ENCODE measurements at regions not wholly inside any gene's neighbourhood (a gene's known extent, or its start where the extent isn't known, plus 50 kb on each side); places are given as distances from the start of the nearest gene placed in this dataset.

GRCh38 chr3:44111482-44111881 is 130.2 kb upstream of the TOPAZ1 start:
- Mint-ChIP-seq H3K4me1 (ENCODE audit: low read depth, unreplicated experiment) (no peaks in the 10 kb centered on the region), H3K27ac (ENCODE audit: unreplicated experiment) (no peak overlapping the region)
- intact Hi-C loops (cut with micrococcal nuclease; ENCODE audit: unreplicated experiment) = no loop called here

GRCh38 chr3:44114142-44114541 is 127.5 kb upstream of the TOPAZ1 start:
- H3K27ac Mint-ChIP-seq (ENCODE audit: unreplicated experiment) = no peak overlapping the region
- peaks cover 7% of the 10 kb centered on the region for H3K36me3 Mint-ChIP-seq (ENCODE audit: insufficient read depth, unreplicated experiment)
- DNase-seq = peak; percentile 49
- intact Hi-C loops (cut with micrococcal nuclease; ENCODE audit: unreplicated experiment) = no loop called here
- peaks cover 10% of the 10 kb centered on the region for H3K4me1 Mint-ChIP-seq (ENCODE audit: low read depth, unreplicated experiment)
- TF ChIP-seq CTCF (IDR thresholded peaks at IDR 0.05; ENCODE audit: unreplicated experiment) = no peak
- CTCF ChIA-PET = interaction anchor here (0.7 to 1.2 kb wide), 2 partner anchors 9 to 84 kb away, joined by 4 to 6 read pairs; no protein-coding TSS in a partner anchor
- H3K9me3 Mint-ChIP-seq (ENCODE audit: low read depth, unreplicated experiment) = no peaks in the 10 kb centered on the region
- no peak overlapping the region for H3K4me3 Mint-ChIP-seq (ENCODE audit: low read depth, unreplicated experiment)
- no peaks in the 10 kb centered on the region for H3K27me3 Mint-ChIP-seq (ENCODE audit: unreplicated experiment)
- no TSS peak for BruUV-seq (replicated peaks)

More at GRCh38 chr3:44111482-44111881, 130.2 kb upstream of the TOPAZ1 start:
- DNase-seq = no peak
- Mint-ChIP-seq H3K4me3 (ENCODE audit: low read depth, unreplicated experiment) (no peak overlapping the region), H3K9me3 (ENCODE audit: low read depth, unreplicated experiment) (no peaks in the 10 kb centered on the region), H3K27me3 (ENCODE audit: unreplicated experiment) (no peaks in the 10 kb centered on the region), H3K36me3 (ENCODE audit: insufficient read depth, unreplicated experiment) (peaks cover 7% of the 10 kb centered on the region)
- BruUV-seq (replicated peaks) = no TSS peak
- CTCF ChIA-PET = no interaction called here
- no peak for TF ChIP-seq CTCF (IDR thresholded peaks at IDR 0.05; ENCODE audit: unreplicated experiment)

- DNase-seq = no peak
- no peak overlapping the region for H3K4me3 Mint-ChIP-seq (ENCODE audit: low read depth, unreplicated experiment)
- peaks cover 10% of the 10 kb centered on the region for H3K4me1 Mint-ChIP-seq (ENCODE audit: low read depth, unreplicated experiment)
- BruUV-seq (replicated peaks) = no TSS peak
- TF ChIP-seq CTCF (IDR thresholded peaks at IDR 0.05; ENCODE audit: unreplicated experiment) = no peak
- CTCF ChIA-PET = no interaction called here
- H3K27ac Mint-ChIP-seq (ENCODE audit: unreplicated experiment) = no peak overlapping the region
- intact Hi-C loops (cut with micrococcal nuclease; ENCODE audit: unreplicated experiment) = no loop called here
- no peaks in the 10 kb centered on the region for H3K27me3 Mint-ChIP-seq (ENCODE audit: unreplicated experiment)
- peaks cover 7% of the 10 kb centered on the region for H3K36me3 Mint-ChIP-seq (ENCODE audit: insufficient read depth, unreplicated experiment)
- H3K9me3 Mint-ChIP-seq (ENCODE audit: low read depth, unreplicated experiment) = no peaks in the 10 kb centered on the region
Measured at GRCh38 chr3:44117239-44117638, 124.4 kb upstream of the TOPAZ1 start.

GRCh38 chr3:44117736-44118135 is 124.0 kb upstream of the TOPAZ1 start:
- no peak for TF ChIP-seq CTCF (IDR thresholded peaks at IDR 0.05; ENCODE audit: unreplicated experiment)

More at GRCh38 chr3:44117736-44118135, 124.0 kb upstream of the TOPAZ1 start:
- no peak for DNase-seq
- BruUV-seq (replicated peaks) = no TSS peak
- Mint-ChIP-seq H3K36me3 (ENCODE audit: insufficient read depth, unreplicated experiment) (peaks cover 7% of the 10 kb centered on the region), H3K4me3 (ENCODE audit: low read depth, unreplicated experiment) (no peak overlapping the region), H3K9me3 (ENCODE audit: low read depth, unreplicated experiment) (no peaks in the 10 kb centered on the region), H3K27me3 (ENCODE audit: unreplicated experiment) (no peaks in the 10 kb centered on the region), H3K4me1 (ENCODE audit: low read depth, unreplicated experiment) (peaks cover 10% of the 10 kb centered on the region), H3K27ac (ENCODE audit: unreplicated experiment) (no peak overlapping the region)
- intact Hi-C loops (cut with micrococcal nuclease; ENCODE audit: unreplicated experiment) = no loop called here
- CTCF ChIA-PET = no interaction called here
